Ammon's horn (tissue), 1 donor: ENCODE measurements at regions not wholly inside any gene's neighbourhood (a gene's known extent, or its start where the extent isn't known, plus 50 kb on each side); places are given as distances from the start of the nearest gene placed in this dataset.

Experiments
- DNase-seq: peaks from one replicate; pipeline ENCODE4 v3.0.0-alpha.2; 2016; ENCODE audit warnings: low spot score

DNA sequence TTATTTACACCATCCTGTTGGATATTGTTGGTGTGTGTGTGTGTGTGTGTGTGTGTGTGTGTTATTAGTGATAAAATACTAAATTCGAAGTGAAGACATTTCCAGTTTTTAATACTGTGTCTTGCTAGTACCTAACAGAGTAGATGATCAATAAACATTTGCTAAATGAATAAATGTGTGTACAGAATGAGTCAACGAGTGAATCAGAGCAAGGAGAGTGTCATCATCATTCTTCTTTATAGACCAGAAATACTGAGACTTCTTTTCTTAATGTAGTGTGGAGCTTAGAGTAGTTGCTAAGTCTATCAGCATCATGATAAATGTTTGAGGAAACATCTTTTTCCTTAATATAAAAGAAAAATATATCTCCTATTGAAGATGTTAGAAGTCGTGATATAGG is 169.7 kb upstream of the SATB2 start:
- no peak for DNase-seq

DNA sequence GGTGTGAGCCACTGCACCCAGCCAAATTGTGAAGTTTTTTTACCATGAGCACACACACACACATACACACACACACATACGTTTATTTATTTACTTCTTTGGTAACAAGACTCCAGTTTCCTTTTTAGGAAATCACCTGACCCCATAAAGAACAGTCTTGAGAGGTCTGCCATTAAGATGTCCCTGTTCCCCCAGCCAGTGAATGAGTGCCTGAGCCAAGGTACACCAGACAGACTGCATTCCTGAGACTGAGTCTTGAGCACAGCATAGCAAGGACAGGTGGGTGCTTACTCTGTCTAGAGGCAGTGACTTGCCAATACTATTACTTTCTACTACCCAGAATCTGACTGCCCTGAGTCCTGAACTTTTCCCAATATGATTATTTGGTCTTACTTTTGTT is 167.2 kb upstream of the SATB2 start:
- no peak for DNase-seq

DNA sequence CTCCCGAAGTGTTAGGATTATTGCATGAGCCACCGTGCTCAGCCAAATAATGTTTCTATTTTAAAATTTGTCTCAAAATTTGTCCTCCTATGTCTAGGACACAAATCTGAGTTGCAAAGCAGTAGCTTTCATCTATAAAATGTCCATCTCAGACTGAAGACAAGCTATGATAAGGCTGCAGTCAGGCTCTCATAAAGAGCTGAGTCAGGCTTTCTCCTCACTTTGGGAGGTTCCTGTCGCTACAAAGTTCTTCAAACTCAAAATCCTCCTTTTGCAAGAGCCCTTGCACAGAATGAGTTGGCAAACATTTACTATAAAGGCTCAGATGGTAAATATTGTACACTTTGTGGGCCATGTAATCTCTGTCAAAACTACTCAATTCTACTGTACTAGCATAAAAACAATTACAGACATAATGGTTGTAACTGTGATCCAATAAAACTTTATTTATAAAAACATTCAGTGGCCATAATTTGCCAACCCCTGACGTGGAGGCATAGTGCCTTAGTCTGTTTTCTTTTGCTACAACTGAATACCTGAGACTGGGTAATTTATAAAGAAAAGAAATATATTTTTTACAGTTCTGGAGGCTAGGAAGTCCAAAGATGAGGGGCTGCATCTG is 154.9 kb upstream of the SATB2 start:
- no peak for DNase-seq

DNA sequence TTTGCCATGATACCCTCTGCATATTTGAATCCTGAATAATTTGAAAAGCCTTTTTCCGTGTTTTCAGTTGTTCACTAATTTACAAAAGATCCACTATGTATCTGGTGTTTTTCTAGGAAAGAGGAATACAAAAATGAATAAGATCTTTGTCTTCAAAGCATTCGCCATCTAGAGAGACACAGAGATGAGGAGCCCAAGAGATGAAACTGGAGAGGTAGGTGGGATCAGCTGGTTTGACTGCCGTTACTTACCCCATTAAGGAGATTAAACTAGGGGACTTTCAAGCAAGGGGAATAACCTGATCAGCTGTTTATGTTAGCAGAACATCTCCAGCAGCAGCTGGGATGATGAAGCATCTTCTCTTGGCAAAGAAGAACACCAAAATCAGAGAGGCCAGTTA is 150.2 kb upstream of the SATB2 start:
- peak; percentile 6 for DNase-seq

DNA sequence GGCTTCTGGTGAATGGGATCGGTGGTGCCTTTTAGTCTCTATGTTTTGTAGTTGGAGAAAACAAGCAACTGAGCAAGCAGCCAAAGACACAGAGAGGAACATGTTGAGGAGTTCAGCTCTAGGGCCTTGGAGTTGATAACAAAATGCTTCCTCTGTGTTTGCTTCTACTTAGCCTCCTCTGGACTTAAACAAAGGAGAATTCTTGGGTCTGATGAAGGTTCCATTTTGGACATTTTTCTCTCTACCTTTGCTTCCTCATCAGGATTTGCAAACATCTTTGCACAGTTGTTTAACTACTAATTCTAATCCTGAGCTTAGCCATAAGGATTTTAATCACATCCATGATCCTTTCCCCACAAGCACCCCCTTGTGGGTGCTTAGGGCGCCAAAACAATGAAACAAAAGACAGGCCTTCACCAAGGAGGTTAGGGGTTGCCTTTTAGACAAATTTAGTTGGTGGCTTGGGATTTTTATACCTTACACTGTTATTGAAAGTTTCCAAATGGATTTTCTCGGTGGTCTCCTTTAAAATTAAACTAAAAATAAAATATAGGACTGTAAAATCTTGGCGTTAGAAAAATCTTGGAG is 148.5 kb upstream of the SATB2 start:
- DNase-seq = peak; percentile 5

DNA sequence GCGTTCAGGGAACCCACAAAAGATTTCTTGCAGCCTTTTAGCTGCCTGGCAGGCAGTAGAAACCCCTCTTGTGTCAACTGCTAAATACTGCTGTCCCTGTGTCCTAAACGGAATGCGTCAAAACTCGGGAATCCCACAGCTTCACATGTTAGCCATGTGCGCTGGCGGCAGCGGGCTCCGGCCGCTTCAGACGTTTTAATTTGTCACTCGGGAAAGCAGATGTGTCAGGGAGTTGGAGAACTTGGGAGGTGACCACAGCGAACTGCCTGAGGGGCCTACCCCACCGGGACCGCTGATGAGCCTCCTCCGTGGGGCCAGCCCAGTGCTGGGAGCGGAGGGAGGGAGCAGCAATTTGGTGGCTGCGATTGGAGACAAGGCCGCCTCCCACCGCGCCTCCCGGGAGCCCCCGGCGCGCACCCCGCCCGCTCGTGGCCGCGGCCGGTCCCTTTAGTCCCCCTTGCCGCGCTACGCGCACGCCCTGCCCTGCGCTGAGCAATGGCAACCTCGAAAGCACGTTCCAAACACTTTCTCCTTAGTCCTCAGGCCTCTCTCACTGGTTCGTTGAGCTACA is 146.1 kb upstream of the SATB2 start:
- DNase-seq = peak; percentile 6

- DNase-seq = peak; percentile 48
Measured at GRCh38 chr2:199602896-199603717, 145.4 kb upstream of the SATB2 start.

DNA sequence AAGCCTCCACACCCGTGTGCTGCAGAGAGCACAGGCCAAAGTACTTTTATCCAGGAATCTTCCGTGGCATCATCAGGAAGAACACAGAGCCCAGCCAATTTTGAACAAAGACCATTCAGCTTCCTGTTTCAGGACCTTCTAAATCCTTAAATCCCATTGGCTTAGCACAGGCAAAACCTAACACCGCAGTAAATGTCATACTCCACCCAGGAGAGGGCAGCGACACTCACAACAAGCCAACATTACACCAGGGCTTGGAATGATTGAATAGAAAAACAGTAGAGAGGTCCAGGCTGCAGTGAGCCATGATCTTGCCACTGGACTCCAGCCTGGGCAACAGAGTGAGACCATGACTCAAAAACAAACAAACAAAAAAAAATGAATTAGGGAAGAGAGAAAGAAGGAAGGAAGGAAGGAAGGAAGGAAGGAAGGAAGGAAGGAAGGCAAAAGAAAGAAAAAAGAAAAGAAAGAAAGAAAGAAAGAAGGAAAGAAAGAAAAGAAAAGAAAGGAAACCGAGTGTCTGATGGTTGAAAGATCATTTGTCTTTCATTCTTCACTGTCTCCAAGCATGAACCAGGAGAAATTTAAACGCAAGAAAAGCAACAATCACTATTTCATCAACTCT is 144.6 kb upstream of the SATB2 start:
- DNase-seq = peak; percentile 54

- peak; percentile 20 for DNase-seq
Measured at GRCh38 chr2:199596549-199596948, 138.8 kb upstream of the SATB2 start.

- DNase-seq = no peak
Measured at GRCh38 chr2:199594443-199594842, 136.7 kb upstream of the SATB2 start.

- no peak for DNase-seq
Measured at GRCh38 chr2:199591826-199592225, 134.1 kb upstream of the SATB2 start.

DNA sequence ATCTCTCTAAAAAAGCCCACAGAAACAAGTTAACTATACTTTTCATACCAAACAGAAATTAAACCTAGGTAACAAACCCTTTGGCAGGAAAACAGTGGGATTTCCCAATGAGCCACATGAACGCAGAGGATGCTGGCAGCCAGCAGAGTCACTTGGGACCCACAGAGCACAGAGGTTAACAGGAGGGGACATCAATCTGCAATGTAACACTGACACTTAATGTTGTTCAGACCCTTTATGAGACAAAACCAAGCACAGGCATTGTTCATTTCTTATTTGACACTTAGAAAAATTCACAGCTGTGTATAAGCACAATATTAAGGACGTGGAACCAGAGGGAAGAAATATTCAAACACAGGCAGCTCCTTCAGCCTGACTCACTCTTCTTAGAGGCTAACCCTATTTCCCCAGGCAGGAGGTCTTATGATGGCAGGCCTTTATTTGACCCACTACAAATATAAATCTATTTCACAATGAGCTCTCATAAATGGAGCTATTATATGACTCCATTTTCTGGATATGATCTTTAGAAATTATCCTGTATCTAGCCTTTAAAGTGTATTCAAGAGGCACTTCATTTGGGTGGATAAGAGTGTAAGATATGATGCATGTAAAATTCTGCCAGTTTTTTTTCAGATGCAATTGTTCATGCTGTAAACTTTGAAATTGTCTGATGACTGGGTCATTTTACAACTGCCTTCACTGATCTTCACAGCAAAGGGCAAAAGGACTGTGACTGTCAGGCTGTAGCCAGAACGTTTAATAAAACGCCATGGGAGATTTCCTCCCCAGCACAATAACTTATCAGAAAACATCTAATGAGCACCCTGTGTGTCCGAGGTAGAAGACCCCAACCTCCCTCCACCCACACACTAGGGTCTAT is 132.8 kb upstream of the SATB2 start:
- DNase-seq = no peak

- peak; percentile 11 for DNase-seq
Measured at GRCh38 chr2:199589306-199589705, 131.6 kb upstream of the SATB2 start.

- no peak for DNase-seq
Measured at GRCh38 chr2:199588054-199588453, 130.3 kb upstream of the SATB2 start.

DNA sequence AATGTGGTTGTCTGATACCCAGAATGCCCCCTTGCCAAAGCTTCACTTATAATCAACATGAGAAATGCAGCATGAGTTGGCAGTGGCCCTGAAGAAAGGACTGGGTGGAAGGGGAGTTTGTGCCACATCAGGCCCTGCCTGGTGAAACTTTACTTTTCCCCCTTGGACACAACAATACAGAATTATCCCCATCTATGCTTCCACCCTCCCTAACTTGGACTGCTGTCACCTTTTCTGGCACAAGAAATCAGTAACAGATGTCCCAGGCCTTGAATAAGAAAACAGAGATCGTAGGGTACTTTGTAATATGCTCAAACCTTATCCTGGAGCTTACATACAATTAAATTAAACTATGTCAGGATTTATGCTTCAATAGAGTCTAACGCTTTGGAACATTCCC is 128.9 kb upstream of the SATB2 start:
- no peak for DNase-seq

DNA sequence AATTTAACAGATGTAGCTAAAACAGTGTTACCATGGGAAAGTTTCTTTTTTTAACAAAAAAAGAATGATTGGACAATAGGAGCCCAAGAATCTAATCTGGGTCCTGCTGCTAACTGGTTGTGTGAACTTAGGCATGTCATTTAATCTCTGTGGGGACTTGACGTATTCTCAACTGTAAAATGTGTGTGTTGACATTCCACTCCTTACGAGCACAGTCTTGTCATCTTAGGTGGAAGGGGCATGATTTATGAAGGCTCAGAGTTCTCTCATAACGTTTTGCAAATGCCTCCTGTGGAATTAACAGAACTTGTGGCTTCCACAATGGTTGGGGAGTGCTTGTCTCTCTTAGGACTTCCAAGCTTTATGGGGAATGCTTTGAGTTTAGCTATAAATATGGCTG is 125.9 kb upstream of the SATB2 start:
- DNase-seq = no peak

DNA sequence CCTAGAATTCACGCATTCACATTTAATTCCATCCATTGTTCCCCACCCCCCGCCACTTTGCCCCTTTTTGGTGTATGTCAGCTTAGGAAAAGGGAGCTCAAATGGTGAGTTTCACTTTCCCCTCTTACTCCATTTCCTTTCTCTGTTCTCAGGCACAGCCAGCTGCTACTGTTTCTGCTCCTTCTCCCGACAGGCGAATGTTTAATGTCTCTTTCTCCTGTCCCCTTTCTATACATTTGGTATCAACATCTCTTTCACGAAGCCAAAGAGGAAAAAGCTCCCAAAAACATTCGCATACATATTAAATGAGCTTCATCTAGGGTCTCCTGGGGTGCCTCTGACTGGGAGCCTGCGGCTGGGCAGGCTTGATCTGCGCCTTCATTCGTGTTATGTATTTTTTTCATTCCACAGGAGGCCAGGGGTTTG is 124.2 kb upstream of the SATB2 start:
- peak; percentile 28 for DNase-seq

- no peak for DNase-seq
Measured at GRCh38 chr2:199581408-199581807, 123.7 kb upstream of the SATB2 start.

GRCh38 chr2:199575416-199575815 is 117.7 kb upstream of the SATB2 start:
- DNase-seq = no peak

GRCh38 chr2:199572571-199572970 is 114.8 kb upstream of the SATB2 start:
- no peak for DNase-seq

DNA sequence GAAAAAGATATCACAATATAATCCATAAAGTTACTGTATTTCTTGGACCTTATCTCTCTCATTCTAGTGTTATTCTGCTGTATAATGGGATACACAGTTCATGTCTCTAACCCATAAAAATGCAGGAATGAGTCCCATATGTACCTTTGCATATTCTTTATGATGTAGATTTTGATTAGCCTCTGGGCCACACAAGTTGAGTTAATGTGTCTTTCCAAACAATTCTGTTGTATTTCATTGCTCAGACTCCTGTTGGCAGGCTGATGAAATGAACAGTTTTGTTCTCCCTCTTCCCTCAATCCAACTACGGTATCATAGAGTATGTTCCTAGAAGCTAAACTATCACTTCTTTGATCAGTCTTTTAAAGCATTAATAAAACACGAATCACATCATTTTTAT is 113.2 kb upstream of the SATB2 start:
- DNase-seq = no peak

GRCh38 chr2:199569336-199569735 is 111.6 kb upstream of the SATB2 start:
- no peak for DNase-seq
